NCI-H2081 treated with DMSO at 0.1 percent for 48 hours (cell line): ENCODE measurements at regions not wholly inside any gene's neighbourhood (a gene's known extent, or its start where the extent isn't known, plus 50 kb on each side); places are given as distances from the start of the nearest gene placed in this dataset.
"Not testable (repeated sequence)": the region's sequence is repeated elsewhere in the genome, so short reads cannot be mapped to it uniquely, and the experiment has no call there.

Source experiments
- DNase-seq: peaks from one replicate; lab custom pipeline; 2025; lab: John Stamatoyannopoulos, UW

DNA sequence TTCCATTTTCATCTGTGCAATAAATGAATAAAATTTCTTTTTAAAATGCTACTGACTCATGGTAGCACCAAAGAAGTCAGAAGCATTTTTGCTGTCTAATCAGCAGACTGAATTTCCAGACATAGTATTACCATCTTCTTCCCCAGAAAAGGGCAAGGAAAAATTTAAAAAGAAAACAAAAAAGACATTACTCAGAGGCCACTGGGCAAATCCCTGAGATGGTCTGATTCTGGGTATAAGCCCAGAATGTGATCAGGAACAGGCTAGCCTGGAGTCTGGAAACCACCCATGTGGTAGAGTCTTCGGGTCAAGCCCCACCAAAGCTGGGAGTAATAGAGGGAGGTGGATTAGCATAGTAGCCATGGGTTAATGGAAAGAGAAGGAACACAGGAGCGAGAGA is 342.8 kb downstream of the FBXW7 start:
- no peak for DNase-seq

DNA sequence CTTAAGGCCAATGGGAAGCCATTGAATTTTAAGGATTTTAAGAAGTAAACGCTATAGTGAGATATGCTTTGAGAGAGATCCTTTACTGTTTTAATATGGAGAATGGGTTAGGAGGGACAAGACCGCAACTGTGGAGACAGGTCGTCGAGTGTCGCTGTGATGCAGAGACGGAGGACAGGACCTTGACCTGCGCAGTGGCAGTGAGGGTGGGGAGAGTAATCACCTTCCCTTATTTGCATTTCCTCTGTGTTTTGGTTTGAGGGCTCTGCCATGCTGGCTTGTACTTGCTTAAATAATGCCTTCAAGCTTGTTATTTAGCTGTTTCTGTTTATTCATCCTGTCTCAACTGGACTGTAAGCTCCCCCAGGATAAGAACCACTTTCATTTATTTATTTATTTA is 345.0 kb downstream of the FBXW7 start:
- DNase-seq = no peak

DNA sequence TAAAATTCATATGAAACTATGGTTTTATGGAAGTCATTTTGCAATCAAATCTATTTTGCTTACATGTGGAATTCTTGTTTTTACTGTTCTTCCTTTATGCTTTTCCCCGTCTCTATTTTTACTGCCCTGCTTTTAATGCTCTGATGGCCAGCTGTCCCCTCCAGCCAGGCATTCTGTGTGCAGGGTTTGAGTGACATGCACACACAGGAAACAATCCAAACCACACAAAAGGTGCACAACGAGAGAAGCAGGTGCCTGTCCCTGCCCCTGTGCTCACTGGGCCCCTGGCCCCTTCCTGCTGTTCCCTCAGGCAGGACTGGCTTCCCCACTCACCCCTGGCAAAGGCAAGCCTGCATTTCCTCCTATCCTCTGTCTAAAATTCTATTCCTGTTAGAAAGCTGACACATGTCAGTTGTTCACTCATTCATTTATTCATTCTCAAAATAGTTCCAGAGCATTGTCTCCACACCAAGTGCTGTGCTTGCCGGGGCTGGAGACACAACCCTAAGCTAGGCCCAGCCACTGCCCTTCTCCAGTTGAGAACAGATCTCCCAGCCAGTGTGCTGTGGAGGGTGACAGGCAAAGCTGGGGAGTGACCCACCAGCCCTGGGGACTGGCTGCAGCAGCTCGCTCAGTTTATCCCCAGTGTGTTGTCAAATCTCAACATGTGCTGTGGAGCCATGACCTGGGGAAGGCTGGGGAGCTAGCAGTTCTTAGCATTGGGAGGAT is 346.3 kb downstream of the FBXW7 start:
- DNase-seq = no peak

DNA sequence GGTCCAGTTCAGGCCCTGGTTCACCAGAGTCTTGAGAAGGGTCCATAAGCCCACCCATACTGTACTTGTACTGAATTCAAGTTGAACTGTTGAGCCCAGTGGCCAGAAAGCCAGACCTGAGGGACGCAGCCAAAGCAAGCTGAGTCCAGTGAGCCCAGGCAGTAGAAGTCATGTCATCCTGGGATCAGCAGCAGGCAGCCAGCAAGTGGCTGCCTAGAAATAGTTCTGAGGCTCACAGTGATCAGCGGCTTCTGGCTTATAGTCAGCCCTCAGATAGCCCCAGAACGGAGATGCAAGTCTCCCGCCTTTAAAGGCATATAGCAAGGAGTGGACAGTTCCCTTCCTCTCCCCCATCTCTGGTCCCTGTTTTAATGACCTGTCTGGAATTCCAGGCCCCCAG is 347.1 kb downstream of the FBXW7 start:
- no peak for DNase-seq

DNA sequence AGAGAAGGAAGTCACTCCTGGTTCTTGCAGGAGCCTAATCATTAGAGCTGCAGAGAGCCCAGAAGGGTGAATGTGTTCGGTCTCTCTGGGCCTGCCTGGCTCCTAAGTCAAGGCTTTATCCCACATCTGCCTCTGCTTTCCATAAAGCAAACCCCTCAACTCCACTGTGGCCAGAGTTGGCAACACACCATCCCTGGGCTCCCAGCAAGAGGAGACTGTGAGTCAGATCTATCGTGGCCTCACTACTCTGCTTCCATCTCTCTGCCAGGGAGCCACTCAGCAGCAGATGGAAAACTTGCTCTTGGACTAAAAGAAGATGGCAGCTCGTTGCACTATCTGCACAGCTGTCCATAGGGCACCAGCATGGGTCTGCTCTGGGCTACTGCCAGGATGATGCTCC is 348.2 kb downstream of the FBXW7 start:
- no peak for DNase-seq

DNA sequence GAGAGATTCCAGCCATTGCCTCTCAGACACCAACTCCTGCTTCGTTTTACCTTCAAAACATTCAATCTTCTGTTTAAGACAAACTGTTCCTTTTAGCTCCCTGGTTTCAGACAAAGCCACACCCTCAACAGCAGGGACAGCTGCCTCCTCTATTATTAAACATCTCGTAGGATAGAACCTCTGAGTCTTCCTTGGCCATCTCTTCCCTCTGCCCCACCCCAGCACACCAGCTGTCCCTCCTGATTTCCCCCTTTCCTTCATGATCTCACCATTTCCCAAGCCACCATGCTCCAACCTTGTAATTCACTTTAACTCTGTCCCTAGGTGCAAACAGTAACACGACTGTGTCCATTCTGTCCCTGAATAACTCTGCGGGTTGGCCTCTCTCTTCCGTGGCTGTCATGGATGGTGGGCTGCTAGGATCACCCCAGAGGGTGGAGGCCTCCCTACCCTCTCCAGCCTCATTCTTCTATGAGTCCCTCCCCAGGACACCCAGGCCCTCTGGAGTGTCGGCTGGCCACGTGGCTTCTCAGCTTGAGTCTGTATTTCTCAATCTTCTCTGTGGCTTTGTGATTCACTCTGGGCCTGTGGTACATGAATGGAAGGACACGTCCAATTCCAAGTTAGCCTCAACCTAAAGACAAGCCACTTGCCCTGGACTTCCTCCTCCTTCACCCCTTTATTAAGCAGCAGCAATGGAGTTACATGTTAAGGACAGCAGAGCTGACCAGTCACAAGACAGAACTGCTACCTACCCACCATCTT is 349.9 kb downstream of the FBXW7 start:
- DNase-seq = no peak

DNA sequence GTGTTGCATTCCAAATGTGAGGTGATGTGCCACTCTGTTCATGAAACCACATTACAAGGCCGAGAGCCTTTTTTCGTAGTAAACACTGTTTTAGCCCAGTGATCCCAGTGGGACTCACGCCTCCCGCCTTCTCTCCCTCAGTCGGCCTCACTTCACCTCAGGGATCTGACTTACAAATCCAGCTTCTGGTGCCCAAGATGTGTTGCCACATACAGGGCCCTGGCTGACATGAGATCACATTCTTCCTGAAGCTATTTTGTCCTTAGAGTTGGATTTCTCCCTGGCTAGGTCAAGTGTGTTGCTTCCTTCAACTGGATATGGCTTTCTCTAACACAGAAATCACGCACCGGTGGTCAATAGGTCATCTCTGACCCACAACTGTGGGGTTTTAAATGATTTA is 354.7 kb downstream of the FBXW7 start:
- DNase-seq = no peak

DNA sequence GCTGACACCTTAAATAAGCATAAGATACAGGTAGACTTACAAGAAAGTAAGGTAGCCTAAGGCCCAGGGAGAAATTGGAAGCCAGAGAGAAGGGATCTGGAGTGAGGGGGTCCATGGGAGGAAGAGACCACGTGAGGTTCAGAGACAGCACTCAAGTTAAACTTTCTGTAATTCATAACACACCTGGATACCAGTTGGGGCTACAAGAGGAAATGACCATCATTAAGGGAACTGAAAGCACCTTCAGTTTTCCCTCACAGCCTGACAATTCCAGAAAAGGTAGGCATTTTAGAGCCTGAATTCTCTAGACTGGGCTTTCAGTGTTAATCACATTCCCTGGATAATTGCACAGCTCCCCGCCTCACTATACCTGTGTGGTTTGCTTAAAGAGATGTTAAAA is 355.5 kb downstream of the FBXW7 start:
- no peak for DNase-seq

DNA sequence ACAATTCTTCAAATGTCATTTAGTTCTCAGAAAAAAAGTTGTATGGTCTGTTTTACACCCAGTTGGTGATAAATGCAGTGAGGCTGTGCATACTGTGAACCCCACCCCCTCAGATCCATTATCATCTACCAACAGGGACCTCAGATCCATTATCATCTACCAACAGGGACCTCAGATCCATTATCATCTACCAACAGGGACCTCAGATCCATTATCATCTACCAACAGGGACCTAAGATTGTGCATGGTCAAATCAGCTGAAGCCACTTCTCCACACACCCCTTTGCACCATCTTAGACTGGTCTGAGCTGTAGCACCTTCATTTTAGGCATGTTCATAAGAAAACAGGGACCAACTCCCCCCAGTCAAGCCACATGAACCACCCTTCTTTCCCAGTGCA is 358.4 kb downstream of the FBXW7 start:
- DNase-seq = not testable (repeated sequence)

DNA sequence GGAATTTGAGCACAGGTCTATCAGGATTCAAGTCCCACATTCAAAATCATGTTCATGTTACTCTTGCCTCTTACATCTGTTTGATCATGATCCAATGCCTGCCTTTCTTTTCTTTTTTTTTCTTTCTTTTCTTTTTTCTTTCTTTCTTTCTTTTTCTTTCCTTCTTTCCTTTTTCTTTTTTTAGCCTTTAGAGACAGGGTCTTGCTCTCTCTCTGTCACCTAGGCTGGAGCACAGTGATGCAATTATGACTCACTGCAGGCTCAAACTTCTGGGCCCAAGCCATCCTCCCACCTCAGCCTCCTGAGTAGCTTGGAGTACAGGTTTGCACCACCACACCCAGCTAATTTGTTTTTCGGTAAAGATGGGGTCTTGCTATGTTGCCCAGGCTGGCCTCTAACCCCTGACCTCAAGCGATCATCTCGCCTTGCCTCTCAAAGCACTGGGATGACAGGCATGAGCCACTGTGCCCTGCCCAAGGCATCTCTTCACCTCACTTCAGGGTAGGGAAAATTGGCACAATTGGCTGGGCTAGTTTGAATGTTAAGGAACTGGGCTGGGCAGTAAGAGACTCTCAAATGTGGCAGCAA is 359.2 kb downstream of the FBXW7 start:
- no peak for DNase-seq

DNA sequence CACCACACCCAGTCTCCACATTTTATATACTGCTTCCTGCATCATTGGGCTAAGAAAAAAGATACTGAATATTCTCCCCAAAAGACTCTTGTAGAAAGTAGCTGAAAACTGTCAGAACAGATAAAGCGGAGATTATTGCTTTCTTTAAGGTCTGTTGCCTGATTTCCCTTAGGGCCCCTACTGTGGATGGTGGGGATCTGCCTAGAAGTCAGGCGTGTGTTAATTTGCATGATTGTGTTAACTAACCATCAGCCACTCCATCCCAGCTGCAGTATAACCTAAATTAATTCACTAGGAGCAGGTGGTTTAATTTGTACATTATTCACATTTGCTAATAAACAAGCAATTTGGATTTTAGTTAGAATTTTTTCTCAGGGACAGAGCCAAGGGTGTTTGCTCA is 360.3 kb downstream of the FBXW7 start:
- DNase-seq = no peak

DNA sequence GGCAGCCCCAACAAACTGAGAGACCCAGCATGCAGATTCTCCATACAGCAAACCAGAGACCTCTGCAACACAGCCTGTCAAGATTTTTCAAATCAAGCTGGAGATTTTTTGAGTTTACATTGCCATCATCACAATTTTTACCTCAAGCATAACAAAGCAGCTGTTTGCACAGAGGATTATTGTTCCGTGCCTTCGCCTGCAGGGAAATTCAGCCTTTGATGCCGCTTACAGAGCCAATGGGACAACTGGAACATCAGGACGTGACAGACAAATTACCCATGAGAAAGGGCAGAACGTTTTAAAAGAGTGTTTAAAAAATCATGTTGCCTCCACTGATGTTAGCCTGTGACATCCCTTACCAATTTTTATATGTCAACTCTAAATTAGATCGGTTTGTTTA is 363.7 kb downstream of the FBXW7 start:
- no peak for DNase-seq

DNA sequence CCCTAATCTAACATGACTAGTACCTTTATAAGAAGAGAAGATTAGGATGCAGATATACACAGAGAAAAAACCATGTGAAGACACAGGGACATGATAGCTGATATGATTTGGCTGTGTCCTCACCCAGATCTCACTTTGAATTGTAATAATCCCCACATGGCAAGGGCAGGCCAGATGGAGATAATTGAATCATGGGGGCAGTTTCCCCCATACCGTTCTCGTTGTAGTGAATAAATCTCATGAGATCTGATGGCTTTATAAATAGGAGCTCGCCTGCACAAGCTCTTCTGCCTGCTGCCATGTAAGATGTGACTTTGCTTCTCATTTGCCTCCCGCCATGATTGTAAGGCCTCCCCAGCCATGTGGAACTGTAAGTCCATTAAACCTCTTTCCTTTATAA is 364.3 kb downstream of the FBXW7 start:
- DNase-seq = no peak

DNA sequence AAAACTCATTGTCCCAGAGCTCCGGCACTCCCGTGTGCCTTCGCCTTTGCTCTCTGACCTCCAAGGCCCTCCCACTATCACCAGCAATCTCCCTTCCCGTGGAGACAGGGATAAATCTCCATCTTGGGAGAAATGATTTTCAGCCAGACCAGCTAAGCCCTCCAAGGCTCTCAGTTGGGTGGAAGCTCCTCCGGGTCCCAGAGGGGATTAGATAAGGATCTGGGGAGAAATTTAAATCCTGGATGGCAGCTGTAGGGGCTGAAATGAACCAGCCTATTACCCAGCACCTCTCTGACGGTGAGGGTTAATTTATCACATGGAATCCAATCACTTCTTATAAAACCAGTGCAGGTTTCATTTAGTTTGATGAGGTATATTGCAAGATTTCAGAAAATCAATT is 366.2 kb downstream of the FBXW7 start:
- no peak for DNase-seq

DNA sequence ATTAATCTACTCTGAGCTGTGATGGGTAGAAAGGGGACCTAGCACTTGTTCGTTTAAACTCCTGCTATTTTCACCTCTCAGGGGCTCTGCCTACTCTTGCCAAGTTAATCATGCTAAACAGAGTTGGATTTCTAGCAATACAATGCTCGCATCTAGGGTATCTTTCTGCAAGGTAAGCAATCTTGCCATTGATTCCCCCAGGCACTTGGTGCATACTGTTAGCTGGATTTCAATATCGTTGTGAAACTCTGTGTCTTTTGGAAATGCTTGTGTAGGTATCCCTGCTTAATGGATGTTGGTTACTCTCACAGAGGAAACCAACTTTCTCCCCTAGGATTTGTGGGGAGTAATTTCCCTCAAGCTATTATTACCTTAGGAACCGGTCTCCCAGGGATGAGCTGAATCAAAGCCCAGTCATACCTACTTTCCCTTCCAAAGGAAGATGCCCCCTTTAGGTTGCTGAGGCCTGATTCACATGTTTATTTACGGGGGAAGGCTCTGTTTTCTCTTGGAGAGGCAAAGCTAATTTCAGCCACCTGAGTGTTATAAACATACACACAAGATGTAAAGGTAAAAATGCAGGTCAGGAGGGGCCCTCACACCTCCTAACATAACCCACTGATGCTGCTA is 366.8 kb downstream of the FBXW7 start:
- no peak for DNase-seq

DNA sequence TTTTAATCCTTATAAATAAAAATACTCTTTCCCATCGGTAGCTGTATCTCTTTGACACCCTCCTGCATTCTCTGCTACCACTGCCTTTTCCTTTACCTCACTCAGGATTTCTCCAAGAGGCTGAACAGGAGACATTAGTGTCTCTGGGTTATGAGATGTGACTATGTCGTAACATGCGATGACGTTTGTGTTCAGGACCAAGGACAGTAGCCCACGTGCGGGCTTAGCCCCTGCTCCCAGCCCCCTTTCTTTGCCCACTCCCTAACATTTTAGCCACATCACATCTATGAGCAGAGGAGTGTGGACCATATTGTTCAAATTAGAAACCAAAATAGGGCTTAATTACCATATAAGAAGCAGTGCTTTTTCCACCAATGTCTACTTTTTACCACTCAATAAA is 369.3 kb downstream of the FBXW7 start:
- DNase-seq = no peak

DNA sequence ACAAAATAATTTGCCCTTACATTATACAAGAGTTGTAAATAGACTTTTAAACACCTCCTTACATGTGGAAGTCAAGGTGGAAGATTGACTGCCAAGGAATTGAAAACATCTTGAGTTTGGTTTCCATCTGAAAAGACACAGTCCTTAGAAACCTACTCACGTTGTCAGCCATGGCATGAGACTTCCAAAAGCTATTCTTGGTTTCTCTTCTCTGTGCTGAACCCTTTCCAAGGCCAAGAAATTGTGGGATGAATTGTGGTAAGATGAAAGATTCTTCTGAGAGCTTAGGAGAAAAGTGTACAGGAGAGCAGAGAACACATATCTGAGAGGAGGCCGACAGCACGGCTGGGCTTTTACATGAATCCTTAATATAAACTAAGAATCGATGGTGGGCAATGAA is 370.0 kb downstream of the FBXW7 start:
- no peak for DNase-seq

DNA sequence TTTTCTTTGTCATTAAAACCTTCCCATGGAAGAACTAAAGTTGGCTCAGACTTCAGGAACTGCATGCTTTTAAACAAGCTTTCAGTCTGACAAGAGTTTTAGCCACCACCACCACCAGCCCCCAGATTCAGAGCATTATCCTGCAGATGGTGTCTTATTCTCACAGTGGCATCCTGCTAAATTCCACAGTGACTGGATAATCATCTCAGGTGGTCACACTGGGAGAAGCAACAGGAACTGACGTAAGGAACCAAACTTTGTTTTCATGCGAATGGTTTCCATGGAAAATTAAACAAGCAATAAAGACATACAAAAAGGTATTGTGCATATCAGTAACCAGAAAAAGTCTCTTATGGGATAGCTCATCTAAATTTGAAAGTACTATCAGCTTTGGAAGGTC is 370.7 kb downstream of the FBXW7 start:
- DNase-seq = no peak

DNA sequence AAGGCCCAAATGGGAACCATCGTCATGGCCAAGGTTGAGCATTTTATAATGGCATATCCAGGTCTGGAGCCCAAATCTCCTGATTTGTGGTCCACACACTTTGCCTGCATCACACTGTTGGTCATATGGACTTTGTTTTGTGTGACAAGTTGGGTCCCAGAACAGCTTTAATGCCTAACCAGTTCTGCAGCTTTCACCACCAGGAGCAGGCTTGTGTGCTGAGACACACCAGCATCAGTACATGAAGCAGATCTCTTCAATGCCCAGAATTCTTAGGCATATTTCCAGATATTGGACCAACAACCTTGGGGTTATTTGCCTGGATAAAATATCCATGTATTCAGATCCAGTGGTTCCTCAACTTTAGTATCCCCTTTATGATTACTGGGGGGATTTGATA is 371.3 kb downstream of the FBXW7 start:
- no peak for DNase-seq

DNA sequence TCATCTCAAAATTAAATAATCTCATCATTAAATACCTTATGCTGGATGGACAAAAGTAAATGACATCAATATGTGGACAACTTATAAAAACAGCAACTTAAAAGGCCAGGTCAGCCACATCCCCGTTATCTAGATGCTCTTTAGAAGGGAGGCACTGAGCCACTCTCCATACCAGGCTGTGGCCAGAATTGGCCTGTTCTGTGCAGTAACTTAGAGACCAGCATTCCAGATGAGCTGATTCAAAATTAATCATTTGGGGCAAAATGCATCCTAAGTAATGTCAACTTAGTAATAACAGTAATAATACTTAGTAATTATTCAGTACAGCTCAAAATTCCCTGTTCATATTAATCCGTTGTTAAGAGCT is 373.6 kb downstream of the FBXW7 start:
- no peak for DNase-seq

DNA sequence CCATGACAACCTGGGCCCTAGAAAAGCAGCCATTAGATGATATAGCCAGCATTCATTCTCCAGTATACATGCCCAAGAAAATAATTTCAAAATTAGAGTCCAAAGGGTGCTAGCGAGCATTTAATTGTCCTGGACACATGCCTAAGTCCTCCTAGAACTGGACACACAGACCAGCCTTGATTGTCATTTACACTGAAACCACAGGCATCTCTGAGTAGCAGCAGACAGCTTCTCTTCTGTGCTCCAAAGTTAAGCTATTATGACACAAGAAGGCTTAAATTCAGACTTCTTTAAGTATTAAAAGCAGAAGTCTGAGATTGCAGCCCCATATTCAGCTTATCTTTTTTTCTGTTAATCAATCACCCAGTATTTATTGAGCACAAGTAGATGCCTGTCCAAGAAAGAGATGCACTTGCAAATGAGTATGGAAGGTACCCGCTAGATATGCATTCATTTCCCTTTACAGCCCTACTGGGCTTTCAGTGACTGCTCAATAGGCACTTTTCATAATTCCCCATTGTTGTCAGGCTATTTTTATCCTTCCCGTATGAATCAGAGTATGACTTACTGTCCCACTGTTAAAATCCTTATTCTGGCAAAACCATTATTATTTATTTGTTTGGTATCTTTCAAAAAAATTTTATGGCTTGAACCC is 374.1 kb downstream of the FBXW7 start:
- no peak for DNase-seq

DNA sequence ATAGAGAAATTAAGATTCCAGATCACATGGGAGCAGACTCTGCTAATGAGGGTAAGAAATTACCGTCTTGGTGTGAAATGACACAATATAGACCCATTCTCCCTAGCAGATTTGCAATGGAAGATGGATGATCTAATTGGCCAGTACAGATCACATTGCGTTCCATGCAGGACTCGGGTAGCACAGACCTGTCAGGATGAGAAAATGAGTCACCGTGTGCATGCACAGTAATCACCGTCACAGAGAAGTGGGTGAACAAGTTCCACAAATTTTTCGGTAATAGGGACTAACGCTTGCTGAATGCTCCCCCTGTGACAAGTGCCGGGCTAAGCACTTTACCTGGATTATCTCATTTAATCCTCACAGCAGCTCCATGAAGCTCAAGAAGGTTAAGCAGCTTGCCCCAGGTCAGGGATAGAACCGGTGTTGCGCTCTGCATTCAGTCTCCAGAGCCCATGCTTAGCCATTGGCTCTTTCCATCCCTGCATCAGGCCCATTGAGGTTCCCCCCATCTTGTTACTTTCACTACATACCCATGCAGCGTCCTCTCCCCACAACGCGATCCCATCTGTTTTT is 375.6 kb downstream of the FBXW7 start:
- DNase-seq = no peak
